ENCODE measurements at regions not wholly inside any gene's neighbourhood (a gene's known extent, or its start where the extent isn't known, plus 50 kb on each side); places are given as distances from the start of the nearest gene placed in this dataset.
"Not testable (repeated sequence)": the region's sequence is repeated elsewhere in the genome, so short reads cannot be mapped to it uniquely, and the experiment has no call there.

DNA sequence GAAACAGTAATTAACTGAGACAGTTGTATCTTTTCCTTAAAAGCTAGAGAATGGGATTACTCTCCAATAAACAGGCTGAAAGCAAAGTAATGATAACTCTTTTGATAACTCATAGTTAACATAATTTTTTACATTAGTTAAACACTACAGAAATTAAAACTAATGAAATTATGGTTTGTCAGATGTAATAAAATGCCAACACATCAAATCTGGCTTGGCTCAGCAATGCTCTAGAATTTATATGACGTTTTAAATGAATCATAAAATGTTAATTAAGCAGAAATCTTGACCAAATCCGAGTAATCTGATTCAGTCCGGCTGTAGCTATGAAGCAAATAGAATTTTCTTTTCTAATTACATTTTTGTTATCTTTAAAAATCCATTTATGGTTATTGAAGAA lies 244.2 kb upstream of the NR3C2 start:
- Mint-ChIP-seq H3K4me3 (no peak overlapping the region), H3K9me3 (no peaks in the 10 kb centered on the region), H3K4me1 (ENCODE audit: low read depth) (no peaks in the 10 kb centered on the region), H3K36me3 (ENCODE audit: low read depth) (no peaks in the 10 kb centered on the region), H3K27me3 (ENCODE audit: low read depth) (no peaks in the 10 kb centered on the region), H3K27ac (no peak overlapping the region)
- DNase-seq (ENCODE audit: low spot score), result no peak

DNA sequence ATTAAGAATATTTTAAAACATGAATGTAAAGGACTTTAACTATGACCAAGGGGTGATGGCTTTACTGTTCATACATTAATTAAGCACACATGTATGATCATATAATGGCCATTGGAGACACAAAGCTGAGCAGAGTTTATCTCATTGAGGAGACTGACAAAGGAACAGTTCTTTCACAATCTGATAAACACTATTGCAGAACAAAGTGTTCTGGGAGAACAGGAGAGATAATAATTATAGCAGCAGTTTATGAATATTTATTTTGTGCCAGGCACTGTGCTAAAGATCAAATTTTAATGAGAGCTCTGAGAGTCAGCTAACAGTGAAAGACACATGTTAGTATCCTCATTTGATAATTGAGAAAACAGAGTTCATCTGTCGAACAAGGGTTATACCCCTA lies 242.4 kb upstream of the NR3C2 start:
- no peak for DNase-seq (ENCODE audit: low spot score)

DNA sequence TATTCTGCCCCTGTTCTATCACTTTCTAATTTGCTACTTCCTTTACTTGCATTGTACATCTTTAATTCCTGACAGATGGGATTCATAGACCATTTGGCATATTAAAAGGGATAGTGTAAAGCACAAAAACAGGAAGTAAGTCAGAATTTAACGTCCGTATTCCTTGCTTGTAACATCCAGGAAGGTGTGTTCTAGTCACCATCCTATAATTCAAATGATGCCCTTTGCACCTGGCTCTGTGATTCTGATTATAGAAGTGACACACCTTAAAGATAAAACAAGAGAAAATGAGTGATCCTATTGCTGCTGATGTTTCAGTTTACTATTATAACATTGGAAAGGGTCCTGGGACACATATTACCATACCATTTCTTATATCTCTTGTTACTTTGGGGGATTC lies 238.7 kb upstream of the NR3C2 start:
- Mint-ChIP-seq H3K4me1 (ENCODE audit: low read depth) (no peaks in the 10 kb centered on the region), H3K36me3 (ENCODE audit: low read depth) (no peaks in the 10 kb centered on the region), H3K4me3 (no peak overlapping the region), H3K27me3 (ENCODE audit: low read depth) (no peaks in the 10 kb centered on the region), H3K27ac (no peak overlapping the region), H3K9me3 (no peaks in the 10 kb centered on the region)
- DNase-seq (ENCODE audit: low spot score), result no peak

More for the DNA sequence above, 242.4 kb upstream of the NR3C2 start:
- no peaks in the 10 kb centered on the region for H3K9me3 Mint-ChIP-seq
- no peak overlapping the region for H3K4me3 Mint-ChIP-seq
- H3K36me3 Mint-ChIP-seq (ENCODE audit: low read depth), result no peaks in the 10 kb centered on the region
- no peak overlapping the region for H3K27ac Mint-ChIP-seq
- no peaks in the 10 kb centered on the region for H3K27me3 Mint-ChIP-seq (ENCODE audit: low read depth)
- no peaks in the 10 kb centered on the region for H3K4me1 Mint-ChIP-seq (ENCODE audit: low read depth)

DNA sequence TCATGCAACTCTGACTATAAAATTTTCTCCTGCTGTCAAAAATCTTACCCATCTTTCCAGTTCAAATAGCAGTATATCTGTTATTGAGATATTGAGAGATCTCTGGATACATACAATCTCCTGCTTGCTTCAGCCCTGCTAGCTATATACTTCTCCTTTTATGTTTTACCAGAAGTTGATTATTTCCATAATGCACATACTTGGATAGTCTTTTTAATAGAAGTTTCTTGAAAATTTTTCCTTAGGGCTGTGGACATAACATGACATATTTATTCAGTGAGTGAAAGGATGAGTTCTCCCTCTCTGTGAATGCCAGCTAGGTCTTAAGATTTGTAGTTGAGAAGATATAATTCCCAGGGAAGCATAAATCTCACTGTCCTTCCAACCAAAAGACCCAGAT lies 234.1 kb upstream of the NR3C2 start:
- Mint-ChIP-seq H3K36me3 (ENCODE audit: low read depth) (no peaks in the 10 kb centered on the region), H3K27ac (no peak overlapping the region)

DNA sequence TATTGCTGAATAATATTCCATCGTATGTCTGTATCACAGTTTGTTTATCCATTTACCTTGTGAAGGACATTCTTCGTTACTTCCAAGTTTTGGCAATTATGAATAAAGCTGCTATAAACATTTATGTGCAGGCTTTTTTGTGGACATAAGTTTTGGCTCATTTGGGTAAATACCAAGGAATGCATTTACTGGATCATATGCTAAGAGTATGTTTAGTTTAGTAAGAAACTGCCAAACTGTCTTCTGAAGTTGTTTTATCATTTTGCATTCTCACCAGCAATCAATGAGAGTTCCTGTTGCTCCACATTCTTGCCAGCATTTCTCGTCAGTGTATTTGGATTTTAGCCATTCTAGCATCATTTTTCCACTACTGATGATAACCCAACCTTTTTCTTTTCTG lies 232.7 kb upstream of the NR3C2 start:
- no peaks in the 10 kb centered on the region for H3K4me1 Mint-ChIP-seq (ENCODE audit: low read depth)
- H3K9me3 Mint-ChIP-seq, result no peaks in the 10 kb centered on the region
- no peaks in the 10 kb centered on the region for H3K36me3 Mint-ChIP-seq (ENCODE audit: low read depth)
- no peak overlapping the region for H3K27ac Mint-ChIP-seq
- H3K4me3 Mint-ChIP-seq, result no peak overlapping the region
- H3K27me3 Mint-ChIP-seq (ENCODE audit: low read depth), result no peaks in the 10 kb centered on the region
- no peak for DNase-seq (ENCODE audit: low spot score)

More for the DNA sequence above, 234.1 kb upstream of the NR3C2 start:
- Mint-ChIP-seq H3K4me3 (no peak overlapping the region), H3K27me3 (ENCODE audit: low read depth) (no peaks in the 10 kb centered on the region), H3K4me1 (ENCODE audit: low read depth) (no peaks in the 10 kb centered on the region), H3K9me3 (no peaks in the 10 kb centered on the region)
- DNase-seq (ENCODE audit: low spot score), result no peak

DNA sequence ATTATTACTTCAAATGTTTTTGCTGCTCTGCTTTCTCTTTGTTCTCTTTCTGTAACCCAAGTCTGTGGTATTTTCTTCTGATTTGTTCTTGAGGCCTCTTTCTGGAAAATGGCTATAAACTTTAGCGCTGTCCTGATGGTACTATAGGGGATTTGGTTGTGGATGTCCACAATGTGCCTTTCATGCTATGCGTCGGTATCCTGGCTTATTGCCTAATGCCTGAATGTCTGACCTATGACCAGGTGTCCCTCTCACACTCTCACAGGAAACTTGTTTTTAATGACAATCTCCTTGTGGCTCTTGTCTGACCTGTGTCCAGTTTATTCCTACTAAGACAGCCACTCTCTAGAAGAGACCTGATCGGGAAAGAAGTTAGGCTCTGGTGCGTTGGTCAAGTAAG lies 222.4 kb upstream of the NR3C2 start:
- no peak overlapping the region for H3K27ac Mint-ChIP-seq
- no peaks in the 10 kb centered on the region for H3K9me3 Mint-ChIP-seq
- no peaks in the 10 kb centered on the region for H3K36me3 Mint-ChIP-seq (ENCODE audit: low read depth)
- DNase-seq (ENCODE audit: low spot score), result no peak
- H3K4me3 Mint-ChIP-seq, result no peak overlapping the region
- no peaks in the 10 kb centered on the region for H3K4me1 Mint-ChIP-seq (ENCODE audit: low read depth)
- H3K27me3 Mint-ChIP-seq (ENCODE audit: low read depth), result no peaks in the 10 kb centered on the region

DNA sequence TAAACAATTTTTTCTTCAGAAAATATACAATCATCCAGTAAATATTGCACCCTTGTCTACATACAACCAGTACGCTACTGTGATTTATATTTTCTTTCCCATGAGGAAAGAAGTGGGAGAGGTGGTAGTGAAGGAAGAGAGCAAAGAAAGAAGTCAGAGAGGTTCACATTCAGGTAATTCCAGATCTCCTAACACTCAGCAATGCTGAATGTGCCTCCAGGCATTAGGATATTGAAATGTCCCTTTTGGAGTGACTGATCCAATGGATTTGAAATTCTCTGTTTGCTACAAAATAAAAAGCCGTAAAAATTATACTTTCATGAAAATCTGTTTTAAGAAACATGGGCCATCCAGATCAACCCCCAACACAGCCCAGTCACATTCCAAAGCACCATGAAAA lies 211.9 kb upstream of the NR3C2 start:
- Mint-ChIP-seq H3K27ac (no peak overlapping the region), H3K9me3 (no peaks in the 10 kb centered on the region), H3K36me3 (ENCODE audit: low read depth) (no peaks in the 10 kb centered on the region), H3K27me3 (ENCODE audit: low read depth) (no peaks in the 10 kb centered on the region), H3K4me3 (no peak overlapping the region), H3K4me1 (ENCODE audit: low read depth) (no peaks in the 10 kb centered on the region)
- DNase-seq (ENCODE audit: low spot score), result no peak

DNA sequence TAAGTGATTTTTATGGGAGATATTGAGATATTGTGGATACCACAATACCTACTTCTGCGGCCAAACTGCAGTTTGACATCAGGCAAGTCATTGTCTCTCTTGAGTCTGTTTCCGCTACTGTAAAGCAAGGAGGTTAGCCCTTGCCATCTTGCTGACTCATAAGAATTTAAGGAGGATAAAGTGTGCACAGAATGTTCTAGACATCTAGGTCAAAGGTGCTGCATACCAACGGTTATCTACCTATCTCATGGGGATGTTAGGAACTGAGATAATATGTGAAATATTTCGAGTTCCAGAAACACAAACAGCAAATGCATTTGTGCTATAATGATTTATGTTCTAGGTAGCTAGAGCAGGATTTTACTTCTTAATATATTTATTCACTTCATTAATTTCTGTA lies 211.5 kb upstream of the NR3C2 start:
- no peaks in the 10 kb centered on the region for H3K36me3 Mint-ChIP-seq (ENCODE audit: low read depth)
- no peak for DNase-seq (ENCODE audit: low spot score)
- no peaks in the 10 kb centered on the region for H3K9me3 Mint-ChIP-seq
- no peak overlapping the region for H3K27ac Mint-ChIP-seq
- no peak overlapping the region for H3K4me3 Mint-ChIP-seq
- H3K4me1 Mint-ChIP-seq (ENCODE audit: low read depth), result no peaks in the 10 kb centered on the region
- H3K27me3 Mint-ChIP-seq (ENCODE audit: low read depth), result no peaks in the 10 kb centered on the region

DNA sequence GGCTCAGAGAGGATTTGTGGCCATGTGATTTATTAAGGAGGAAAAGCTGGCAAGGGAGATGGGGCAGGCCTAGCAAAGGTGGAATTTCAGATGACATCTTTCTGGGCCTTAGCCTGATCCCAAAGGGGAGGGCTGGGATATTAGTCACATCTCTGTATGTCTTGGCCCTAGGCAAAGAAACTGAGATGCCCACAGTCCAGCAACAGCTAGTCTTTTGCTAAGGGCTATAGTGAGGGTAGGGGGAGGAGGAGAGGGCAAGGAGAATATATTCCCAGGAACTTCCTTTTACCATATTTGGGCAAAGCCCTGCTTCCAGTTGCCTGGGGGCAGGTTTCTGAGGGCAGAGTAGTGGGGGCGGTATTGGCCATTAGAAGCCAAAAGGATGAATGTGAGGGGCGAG lies 209.8 kb upstream of the NR3C2 start:
- Mint-ChIP-seq H3K27me3 (ENCODE audit: low read depth) (no peaks in the 10 kb centered on the region), H3K4me3 (no peak overlapping the region)

DNA sequence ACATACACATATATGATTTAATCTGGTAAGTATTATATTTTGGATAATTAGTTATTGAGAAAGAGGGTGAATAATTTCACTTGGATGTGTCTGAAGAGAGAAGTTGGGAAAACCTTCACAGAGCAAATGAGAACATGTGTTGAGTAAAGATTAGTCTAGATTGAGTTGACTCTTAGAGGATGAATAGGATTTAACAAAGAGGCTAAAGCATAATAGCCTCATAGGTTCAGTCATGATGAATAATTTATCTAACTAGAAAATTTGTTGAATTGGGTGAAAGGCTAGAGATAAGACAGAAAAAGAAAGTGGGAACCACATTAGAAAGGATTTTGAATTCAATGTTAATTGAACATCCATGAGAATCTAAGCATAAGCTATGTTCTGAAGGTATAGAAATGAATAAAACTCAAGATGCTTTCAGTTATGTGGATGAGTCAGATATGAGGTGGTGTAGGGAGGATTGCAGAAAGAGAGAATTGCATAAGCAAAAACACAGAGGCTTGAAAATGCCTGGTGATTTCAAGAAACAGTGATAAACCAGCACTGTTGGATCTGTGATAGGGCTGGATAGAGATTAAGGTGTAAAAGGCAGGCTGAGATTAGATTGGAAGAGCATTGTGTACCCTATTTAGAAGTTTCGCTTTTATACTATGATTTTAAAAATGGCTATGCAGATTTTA lies 207.6 kb upstream of the NR3C2 start:
- H3K4me1 Mint-ChIP-seq (ENCODE audit: low read depth), result no peaks in the 10 kb centered on the region
- H3K36me3 Mint-ChIP-seq (ENCODE audit: low read depth), result no peaks in the 10 kb centered on the region
- H3K27me3 Mint-ChIP-seq (ENCODE audit: low read depth), result no peaks in the 10 kb centered on the region
- no peak overlapping the region for H3K27ac Mint-ChIP-seq
- H3K9me3 Mint-ChIP-seq, result no peaks in the 10 kb centered on the region
- no peak for DNase-seq (ENCODE audit: low spot score)
- no peak overlapping the region for H3K4me3 Mint-ChIP-seq

More for the DNA sequence above, 209.8 kb upstream of the NR3C2 start:
- no peaks in the 10 kb centered on the region for H3K9me3 Mint-ChIP-seq
- H3K27ac Mint-ChIP-seq, result no peak overlapping the region
- no peaks in the 10 kb centered on the region for H3K4me1 Mint-ChIP-seq (ENCODE audit: low read depth)
- no peak for DNase-seq (ENCODE audit: low spot score)
- H3K36me3 Mint-ChIP-seq (ENCODE audit: low read depth), result no peaks in the 10 kb centered on the region

DNA sequence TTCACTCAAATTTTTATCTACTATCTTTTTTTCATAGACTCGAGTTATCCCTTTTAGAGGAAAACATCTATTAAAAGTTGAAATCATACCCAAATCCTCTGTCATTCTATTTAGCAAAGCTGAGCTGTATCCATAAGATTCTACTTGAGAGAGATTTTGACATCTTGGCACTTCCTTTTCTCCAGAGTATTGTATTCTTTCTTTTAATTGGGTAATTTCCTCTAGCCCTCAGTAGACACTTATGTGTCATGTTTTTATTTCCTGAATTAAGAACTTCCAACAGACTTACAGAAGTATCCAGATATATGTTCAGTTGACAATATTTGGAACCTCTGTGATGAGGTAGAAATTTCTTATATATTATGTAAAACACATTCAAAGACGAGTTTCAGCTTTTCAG lies 201.6 kb upstream of the NR3C2 start:
- DNase-seq (ENCODE audit: low spot score), result no peak
- Mint-ChIP-seq H3K4me1 (ENCODE audit: low read depth) (no peaks in the 10 kb centered on the region), H3K4me3 (no peak overlapping the region), H3K36me3 (ENCODE audit: low read depth) (no peaks in the 10 kb centered on the region), H3K9me3 (peaks cover 5% of the 10 kb centered on the region), H3K27ac (no peak overlapping the region), H3K27me3 (ENCODE audit: low read depth) (no peaks in the 10 kb centered on the region)

DNA sequence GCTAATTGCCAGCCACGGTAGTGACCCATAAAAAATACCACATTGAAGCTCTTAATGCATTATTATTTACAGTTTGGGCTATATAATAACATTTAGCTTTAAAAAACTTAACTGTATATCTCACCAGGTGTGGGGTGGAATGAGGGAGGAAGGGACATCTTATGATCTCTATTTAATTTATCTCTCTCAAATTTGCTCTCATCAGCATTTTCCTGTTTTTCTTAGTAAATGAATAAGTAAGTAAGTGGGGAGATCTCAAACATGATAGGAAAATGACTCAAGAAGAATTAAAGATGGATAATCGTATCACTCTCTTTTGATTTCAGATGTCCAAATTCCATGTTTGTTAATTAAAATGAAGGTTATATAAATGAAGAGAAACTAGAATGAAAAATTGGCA lies 200.7 kb upstream of the NR3C2 start:
- H3K9me3 Mint-ChIP-seq, result peaks cover 8% of the 10 kb centered on the region
- H3K4me1 Mint-ChIP-seq (ENCODE audit: low read depth), result no peaks in the 10 kb centered on the region
- no peaks in the 10 kb centered on the region for H3K36me3 Mint-ChIP-seq (ENCODE audit: low read depth)
- DNase-seq (ENCODE audit: low spot score), result no peak
- no peak overlapping the region for H3K4me3 Mint-ChIP-seq
- no peak overlapping the region for H3K27ac Mint-ChIP-seq
- no peaks in the 10 kb centered on the region for H3K27me3 Mint-ChIP-seq (ENCODE audit: low read depth)

DNA sequence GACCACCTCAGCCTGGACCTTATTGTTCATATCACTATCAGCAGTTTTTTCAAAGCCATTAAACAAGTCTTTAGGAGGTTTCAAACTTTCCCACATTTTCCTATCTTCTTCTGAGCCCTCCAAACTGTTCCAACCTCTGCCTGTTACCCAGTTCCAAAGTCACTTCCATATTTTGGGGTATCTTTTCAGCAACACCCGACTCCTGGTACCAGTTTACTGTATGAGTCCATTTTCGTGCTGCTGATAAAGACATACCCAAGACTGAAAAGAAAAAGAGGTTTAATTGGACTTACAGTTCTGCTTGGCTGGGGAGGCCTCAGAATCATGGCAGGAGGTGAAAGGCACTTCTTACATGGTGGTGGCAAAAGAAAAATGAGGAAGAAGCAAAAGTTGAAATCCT lies 195.9 kb upstream of the NR3C2 start:
- H3K4me1 Mint-ChIP-seq (ENCODE audit: low read depth); H3K36me3 Mint-ChIP-seq (ENCODE audit: low read depth); H3K27me3 Mint-ChIP-seq (ENCODE audit: low read depth); H3K4me3 Mint-ChIP-seq; H3K27ac Mint-ChIP-seq; DNase-seq (ENCODE audit: low spot score): not testable (repeated sequence)
- H3K9me3 Mint-ChIP-seq, result peaks cover 22% of the 10 kb centered on the region

DNA sequence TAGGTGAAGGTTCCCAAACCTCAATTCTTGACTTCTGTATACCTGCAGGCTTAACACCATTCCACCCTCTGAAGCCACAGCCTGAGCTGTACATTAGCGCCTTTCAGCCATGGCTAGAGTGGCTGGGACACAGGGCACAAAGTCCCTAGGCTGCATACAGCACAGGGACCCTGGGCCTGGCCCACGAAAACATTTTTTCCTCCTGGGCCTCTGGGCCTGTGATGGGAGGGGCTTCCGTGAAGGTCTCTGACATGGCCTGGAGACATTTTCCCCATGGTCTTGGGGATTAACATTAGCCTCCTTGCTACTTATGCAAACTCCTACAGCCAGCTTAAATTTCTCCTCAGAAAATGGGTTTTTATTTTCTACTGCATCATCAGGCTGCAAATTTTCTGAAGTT lies 195.2 kb upstream of the NR3C2 start:
- not testable (repeated sequence) for H3K27ac Mint-ChIP-seq

DNA sequence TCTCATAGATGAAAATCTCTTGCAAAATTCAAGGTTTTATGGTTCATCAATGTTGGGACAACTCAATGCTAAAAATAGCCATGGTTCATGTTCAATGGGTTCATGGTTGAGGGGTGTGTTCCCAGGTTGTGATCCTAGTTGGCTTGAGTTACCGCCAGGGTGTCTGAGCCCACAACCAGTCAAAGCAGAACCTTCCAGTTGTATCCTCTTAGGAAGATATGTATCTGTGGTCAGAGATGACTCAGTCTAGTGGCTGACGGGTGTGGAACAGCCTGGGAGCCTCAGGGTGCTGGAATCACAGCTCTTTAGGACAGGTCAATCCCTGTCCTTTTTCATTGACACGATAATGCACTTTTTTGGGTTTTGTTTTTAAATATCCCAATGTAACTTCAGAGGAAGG lies 192.3 kb upstream of the NR3C2 start:
- Mint-ChIP-seq H3K27me3 (ENCODE audit: low read depth) (no peaks in the 10 kb centered on the region), H3K4me1 (ENCODE audit: low read depth) (no peaks in the 10 kb centered on the region), H3K27ac (no peak overlapping the region), H3K9me3 (peaks cover 22% of the 10 kb centered on the region), H3K36me3 (ENCODE audit: low read depth) (no peaks in the 10 kb centered on the region), H3K4me3 (no peak overlapping the region)
- no peak for DNase-seq (ENCODE audit: low spot score)

More for the DNA sequence above, 195.2 kb upstream of the NR3C2 start:
- not testable (repeated sequence) for H3K27me3 Mint-ChIP-seq (ENCODE audit: low read depth); DNase-seq (ENCODE audit: low spot score); H3K36me3 Mint-ChIP-seq (ENCODE audit: low read depth); H3K4me3 Mint-ChIP-seq; H3K4me1 Mint-ChIP-seq (ENCODE audit: low read depth)
- H3K9me3 Mint-ChIP-seq, result peaks cover 22% of the 10 kb centered on the region

Data from T-helper 2 cell treated with Interferon-gamma antibody and Interleukin-4, amounts not matched to agents 5 μg/mL and 100 μg/mL, for 36 hours (primary cell).